GM23248 (cell line): ENCODE measurements at regions not wholly inside any gene's neighbourhood (a gene's known extent, or its start where the extent isn't known, plus 50 kb on each side); places are given as distances from the start of the nearest gene placed in this dataset.
A peak's percentile ranks its signal among the peaks of the same experiment; 100 is the strongest.

ENCODE experiments used
- DNase-seq: peaks from one replicate; pipeline ENCODE4 v3.0.0-alpha.2; 2015
- H2AFZ ChIP-seq: fragments of 200-600 bp; sonication (generic); 2 replicates; pipeline ENCODE4 v1.6.1; 2016; ENCODE audit warnings: antibody characterized with exemption
- H3F3A ChIP-seq: fragments of 200-600 bp; sonication (generic); 2 replicates; pipeline ENCODE4 v1.6.1; 2016; ENCODE audit warnings: mild to moderate bottlenecking, antibody characterized with exemption, mixed run types; ENCODE audit not compliant: insufficient read depth
- H3K27ac ChIP-seq: fragments of 200-600 bp; sonication (generic); 2 replicates; pipeline ENCODE4 v1.5.1; 2016; ENCODE audit warnings: mild to moderate bottlenecking
- H3K27me3 ChIP-seq: fragments of 200-600 bp; sonication (generic); replicated peaks from 2 replicates; pipeline ENCODE4 v1.6.1; 2016; ENCODE audit warnings: mild to moderate bottlenecking; ENCODE audit not compliant: insufficient read depth
- H3K36me3 ChIP-seq: fragments of 200-600 bp; sonication (generic); 2 replicates; pipeline ENCODE4 v1.6.1; 2016; ENCODE audit warnings: low read depth, mild to moderate bottlenecking
- H3K4me1 ChIP-seq: fragments of 200-600 bp; sonication (generic); 2 replicates; pipeline ENCODE4 v1.6.1; 2016; ENCODE audit warnings: mild to moderate bottlenecking; ENCODE audit not compliant: insufficient read depth
- H3K4me2 ChIP-seq: fragments of 200-600 bp; sonication (generic); one replicate; pipeline ENCODE4 v1.6.1; 2016; ENCODE audit warnings: mild to moderate bottlenecking; ENCODE audit not compliant: unreplicated experiment
- H3K4me3 ChIP-seq: fragments of 200-600 bp; sonication (generic); 2 replicates; pipeline ENCODE4 v1.5.1; 2016; ENCODE audit warnings: mild to moderate bottlenecking
- H3K79me2 ChIP-seq: fragments of 200-600 bp; sonication (generic); 2 replicates; pipeline ENCODE4 v1.6.1; 2016; ENCODE audit warnings: mild to moderate bottlenecking; ENCODE audit not compliant: insufficient read depth
- H3K9ac ChIP-seq: fragments of 200-600 bp; sonication (generic); 2 replicates; pipeline ENCODE4 v1.6.1; 2016; ENCODE audit warnings: mild to moderate bottlenecking
- H3K9me2 ChIP-seq: fragments of 200-600 bp; sonication (generic); 2 replicates; pipeline ENCODE4 v1.6.1; 2016; ENCODE audit warnings: mixed run types, mild to moderate bottlenecking, moderate library complexity; ENCODE audit not compliant: insufficient read depth
- H3K9me3 ChIP-seq: fragments of 200-600 bp; sonication (generic); one replicate; pipeline ENCODE4 v1.6.1; 2017; ENCODE audit warnings: low read depth
- H4K20me1 ChIP-seq: fragments of 200-600 bp; sonication (generic); 2 replicates; pipeline ENCODE4 v1.6.0; 2016; ENCODE audit not compliant: insufficient read depth
- EZH2 ChIP-seq: fragments of 200-600 bp; sonication (generic); IDR thresholded peaks from 2 replicates; pipeline ENCODE4 v1.6.1; 2018; ENCODE audit warnings: antibody characterized with exemption, mild to moderate bottlenecking; ENCODE audit not compliant: insufficient read depth, poor library complexity, severe bottlenecking
- EZH2phosphoT487 ChIP-seq: fragments of 200-600 bp; sonication (generic); IDR thresholded peaks from 2 replicates; pipeline ENCODE4 v1.6.1; 2018; ENCODE audit warnings: antibody characterized with exemption, moderate library complexity, mild to moderate bottlenecking, low read depth; ENCODE audit not compliant: insufficient read depth
- WGBS, 2 experiments: methylation state at CpG; one replicate each; pipeline ENCODE4 v1.1.6; 2015 to 2017; ENCODE audit warnings: low lambda C conversion rate in 2 of 2, low coverage in 1 of 2; ENCODE audit errors: missing lambda C conversion rate in 2 of 2; 5-methylcytosine and 5-hydroxymethylcytosine counted together
- in situ Hi-C: fragments of 300-500 bp; cut with MboI; formaldehyde crosslinking; loops from 2 replicates; pipeline ENCODE4 v1.15.0; 2020

DNA sequence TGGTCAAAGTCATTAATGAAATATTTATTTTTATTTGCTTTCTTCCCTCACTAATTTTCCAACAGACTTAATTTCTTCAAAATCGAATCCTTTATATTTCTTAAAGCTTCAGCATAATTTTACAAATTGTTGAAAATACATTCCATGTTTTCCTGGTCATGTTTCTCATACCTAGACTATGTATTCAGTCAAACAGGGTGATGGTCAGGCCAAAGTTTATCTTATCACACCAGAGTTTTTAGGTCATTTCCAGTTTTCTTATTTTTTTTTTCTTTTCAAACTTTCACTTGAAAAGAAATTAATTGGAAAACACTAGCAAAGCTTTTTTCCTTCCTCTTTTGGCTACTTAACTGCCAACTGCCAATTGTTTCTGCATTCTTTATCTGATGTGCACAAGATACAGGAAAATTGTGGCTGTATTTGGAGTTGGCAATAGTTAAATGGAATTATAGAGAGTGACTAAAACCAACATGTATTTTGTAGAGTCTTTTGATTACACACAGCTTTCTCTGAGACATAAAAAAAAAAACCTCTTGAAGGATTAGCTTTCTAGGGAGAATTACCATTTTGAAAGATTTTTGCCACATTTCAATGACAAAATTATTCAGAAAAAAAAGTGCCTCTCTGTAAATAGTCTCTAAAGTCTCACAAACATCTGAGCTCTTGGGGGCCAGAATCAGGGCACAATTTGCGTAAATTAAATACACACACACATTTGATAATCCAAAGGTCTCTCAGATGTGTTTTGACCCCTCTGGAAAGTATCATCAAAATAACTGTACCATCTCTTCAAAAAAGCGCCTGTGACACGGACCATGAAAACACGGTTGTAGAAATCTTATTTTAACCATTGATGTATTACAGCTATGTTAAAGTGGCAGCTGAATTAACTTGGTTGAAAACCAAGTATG lies 603.2 kb upstream of the KCNMB2 start:
- Histone ChIP-seq H3K4me3 (peak overlapping the region; percentile 24), H3K4me2 (peak overlapping the region; percentile 70), H3K27ac (peak overlapping the region; percentile 48), H2AFZ (no peak overlapping the region), H3K9ac (0 out of 2 replicates have a peak overlapping the region, but pooled peaks have one; percentile 1), H3K9me3 (no peaks in the 10 kb centered on the region), H3K79me2 (no peaks in the 10 kb centered on the region), H3K36me3 (no peaks in the 10 kb centered on the region), H3K27me3 (no peaks in the 10 kb centered on the region), H3K9me2 (no peaks in the 10 kb centered on the region), H3K4me1 (peaks cover 56% of the 10 kb centered on the region), H3F3A (peaks cover 48% of the 10 kb centered on the region), H4K20me1 (no peaks in the 10 kb centered on the region)
- TF ChIP-seq EZH2 (no peak), EZH2phosphoT487 (no peak)
- DNase-seq: peak; percentile 54
- in situ Hi-C loops: no loop called here
- WGBS, 2 experiments: 19 to 24% methylated on average over 5 of the region's 5 CpGs

DNA sequence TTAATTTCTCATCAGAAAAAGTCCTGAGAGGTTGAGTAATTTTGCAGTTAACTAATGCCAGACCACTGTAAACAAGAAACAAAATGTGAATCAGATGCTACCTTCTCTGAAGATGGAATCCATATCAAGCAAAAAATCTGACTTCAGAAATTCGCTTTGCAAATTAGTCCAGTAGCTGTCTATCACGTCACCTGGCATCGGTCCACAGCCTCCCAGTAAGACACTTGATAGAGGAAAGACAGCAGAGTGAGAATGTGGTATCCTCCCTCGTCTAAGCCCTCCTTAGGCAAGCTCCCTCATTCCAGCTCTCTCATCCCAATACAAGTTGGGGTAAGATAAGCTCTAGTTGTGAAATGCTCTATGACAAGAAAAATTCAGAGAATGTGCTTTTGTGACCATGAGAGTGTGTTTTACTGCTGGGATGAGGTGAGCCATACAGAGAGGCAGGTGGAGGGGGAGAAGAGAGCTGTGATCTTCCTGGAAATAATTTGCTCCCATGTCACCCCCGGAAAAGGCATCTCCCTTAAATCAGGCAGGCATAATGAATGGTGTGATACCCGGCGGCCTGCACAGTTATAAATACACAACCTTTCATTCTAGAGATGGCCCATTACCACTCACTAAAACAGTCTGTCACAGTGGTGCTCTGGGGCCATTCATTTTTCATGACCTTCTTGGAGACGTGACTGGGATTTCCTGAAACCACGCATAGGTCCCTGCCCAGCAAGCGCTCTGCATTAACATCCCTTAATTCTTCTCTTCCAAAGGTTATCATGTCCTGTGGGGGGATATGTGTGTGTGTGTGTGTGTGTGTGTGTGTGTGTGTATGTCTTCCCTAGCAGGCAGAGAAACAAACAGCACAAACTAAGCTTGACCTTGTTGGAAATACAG lies 602.0 kb upstream of the KCNMB2 start:
- 43 to 44% methylated on average over 10 of the region's 10 CpGs for WGBS, 2 experiments
- Histone ChIP-seq H3K4me3 (peak overlapping the region; percentile 24), H3K27ac (peak overlapping the region; percentile 48), H3K27me3 (no peaks in the 10 kb centered on the region), H3F3A (peaks cover 48% of the 10 kb centered on the region), H3K9me3 (no peaks in the 10 kb centered on the region), H2AFZ (no peak overlapping the region), H3K79me2 (no peaks in the 10 kb centered on the region), H3K9ac (no peak overlapping the region), H4K20me1 (no peaks in the 10 kb centered on the region), H3K36me3 (no peaks in the 10 kb centered on the region), H3K9me2 (no peaks in the 10 kb centered on the region), H3K4me1 (peaks cover 45% of the 10 kb centered on the region), H3K4me2 (peak overlapping the region; percentile 70)
- no peak for TF ChIP-seq EZH2
- peak; percentile 76 for DNase-seq
- in situ Hi-C loops: no loop called here

DNA sequence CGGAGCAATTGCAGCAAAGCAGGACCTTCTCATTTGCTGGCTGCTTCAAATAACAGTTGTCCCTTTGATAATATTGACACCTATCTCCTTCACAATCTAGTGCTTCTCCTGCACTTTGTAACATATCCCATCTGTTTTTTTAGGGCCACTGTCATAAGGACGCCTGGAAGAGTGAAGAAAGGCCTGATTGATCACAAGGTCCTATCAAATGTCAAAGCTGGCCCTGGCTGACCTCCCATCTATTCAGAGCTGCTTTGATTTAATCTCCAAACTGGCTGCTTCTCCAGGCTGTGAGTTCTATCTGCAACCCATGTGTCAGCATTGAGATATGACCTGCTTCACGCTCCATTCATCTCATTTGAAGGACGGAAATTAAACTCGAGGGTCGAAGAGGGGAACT lies 601.2 kb upstream of the KCNMB2 start:
- H3K4me2 ChIP-seq: no peak overlapping the region
- whole genome bisulfite sequencing, 2 experiments: 86 to 89% methylated on average over 6 of the region's 6 CpGs
- H3K79me2 ChIP-seq: no peaks in the 10 kb centered on the region
- H3K27ac ChIP-seq: no peak overlapping the region
- H3K9ac ChIP-seq: no peak overlapping the region
- in situ Hi-C loops: no loop called here
- no peaks in the 10 kb centered on the region for H3K36me3 ChIP-seq
- no peak overlapping the region for H2AFZ ChIP-seq
- no peaks in the 10 kb centered on the region for H3K9me2 ChIP-seq
- DNase-seq: no peak
- H3K9me3 ChIP-seq: no peaks in the 10 kb centered on the region
- H3K27me3 ChIP-seq: no peaks in the 10 kb centered on the region
- no peaks in the 10 kb centered on the region for H4K20me1 ChIP-seq
- no peak for TF ChIP-seq EZH2
- TF ChIP-seq EZH2phosphoT487: no peak
- no peak overlapping the region for H3K4me3 ChIP-seq
- H3K4me1 ChIP-seq: peaks cover 43% of the 10 kb centered on the region
- peaks cover 48% of the 10 kb centered on the region for H3F3A ChIP-seq

DNA sequence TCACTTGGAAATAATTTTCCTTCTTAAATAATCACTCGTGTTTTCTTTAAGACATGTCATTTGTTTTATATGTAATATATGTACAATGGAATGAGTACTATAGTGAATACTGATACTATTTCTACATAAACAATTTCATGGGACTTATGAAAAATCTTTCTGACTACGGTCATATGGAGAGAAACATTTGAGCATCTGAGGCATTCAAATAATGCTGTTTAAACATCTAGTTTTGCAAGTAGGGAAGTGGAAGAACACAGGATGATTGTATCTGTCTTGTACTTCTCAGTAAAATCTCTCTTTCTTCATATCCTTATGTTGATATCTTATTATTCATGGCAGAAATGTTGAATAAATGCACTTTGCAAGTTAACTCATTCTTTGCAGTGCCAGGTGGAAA lies 599.5 kb upstream of the KCNMB2 start:
- no peaks in the 10 kb centered on the region for H3K36me3 ChIP-seq
- 89 to 94% methylated on average over 2 of the region's 2 CpGs for WGBS, 2 experiments
- no peaks in the 10 kb centered on the region for H4K20me1 ChIP-seq
- in situ Hi-C loops: no loop called here
- H3K4me1 ChIP-seq: peaks cover 31% of the 10 kb centered on the region
- H3K4me3 ChIP-seq: no peak overlapping the region
- H3K79me2 ChIP-seq: no peaks in the 10 kb centered on the region
- no peaks in the 10 kb centered on the region; the same call in 1 of the 2 replicates for H3K9me2 ChIP-seq
- H3F3A ChIP-seq: peaks cover 31% of the 10 kb centered on the region
- H3K9ac ChIP-seq: no peak overlapping the region
- TF ChIP-seq EZH2: no peak
- TF ChIP-seq EZH2phosphoT487: no peak
- H3K27me3 ChIP-seq: no peaks in the 10 kb centered on the region
- no peaks in the 10 kb centered on the region for H3K9me3 ChIP-seq
- no peak overlapping the region for H2AFZ ChIP-seq
- no peak for DNase-seq
- H3K27ac ChIP-seq: no peak overlapping the region
- no peak overlapping the region for H3K4me2 ChIP-seq
